A549 (cell line): ENCODE measurements at regions not wholly inside any gene's neighbourhood (a gene's known extent, or its start where the extent isn't known, plus 50 kb on each side); places are given as distances from the start of the nearest gene placed in this dataset.

Experiments used
- ATAC-seq, 2 experiments: fragments of 200-7000 bp in 1 of 2; fragments of >200 bp in 1 of 2; cut with Nextera tagmentation in 1 of 2; cut with Tn5 transposase in 1 of 2; 3 replicates each; pipeline versions ENCODE4 v1.8.0 to v1.9.1; 2018 to 2020; ENCODE audit warnings: mild to moderate bottlenecking in 1 of 2, moderate library complexity in 1 of 2
- CTCF ChIA-PET: fragments of 300-600 bp; sonication (Branson Sonifier 250); formaldehyde crosslinking; extraction: SDS; loops from one replicate; lab custom pipeline; 2021; ENCODE audit warnings: antibody characterized with exemption, inconsistent platforms; lab: Yijun Ruan, JAX
- POLR2A ChIA-PET: fragments of 350-600 bp; formaldehyde crosslinking; extraction: SDS; loops from one replicate; lab custom pipeline; 2021; ENCODE audit warnings: antibody characterized with exemption, inconsistent platforms; lab: Yijun Ruan, JAX
- DNase-seq, 2 experiments: peaks; one replicate each; pipeline versions ENCODE4 v3.0.0 to v3.0.0-alpha.2; 2011 to 2016; ENCODE audit warnings: low read depth in 1 of 2, low spot score in 1 of 2
- FAIRE-seq: peaks from 2 replicates; lab custom pipeline; 2011; peaks lifted over from hg19 to GRCh38; lab: Jason Lieb, UNC
- H3K27ac ChIP-seq, 2 experiments: fragments of >200 bp; sonication (Bioruptor Twin); formaldehyde crosslinking; 3 replicates each; pipeline ENCODE4 v1.5.1; 2016 to 2017
- H3K4me1 ChIP-seq: fragments of >200 bp; sonication (Bioruptor Twin); formaldehyde crosslinking; 3 replicates; pipeline ENCODE4 v1.6.1; 2016
- H3K4me2 ChIP-seq: fragments of >200 bp; sonication (Bioruptor Twin); formaldehyde crosslinking; 3 replicates; pipeline ENCODE4 v1.6.1; 2016
- H3K4me3 ChIP-seq: fragments of >200 bp; sonication (Bioruptor Twin); formaldehyde crosslinking; 3 replicates; pipeline ENCODE4 v1.5.1; 2016
- H3K9me3 ChIP-seq: fragments of >200 bp; sonication (Bioruptor Twin); formaldehyde crosslinking; 3 replicates; pipeline ENCODE4 v1.6.1; 2016
- CBX8 ChIP-seq: fragments of 200-600 bp; sonication (generic); IDR thresholded peaks from 2 replicates; pipeline ENCODE4 v1.6.1; 2016
- CEBPB ChIP-seq, 2 experiments: fragments of >200 bp in 1 of 2; sonication (Bioruptor Twin) in 1 of 2; formaldehyde crosslinking in 1 of 2; IDR thresholded peaks; 2 replicates each; pipeline ENCODE4 v1.6.1; 2012 to 2016
- EHF ChIP-seq: fragments of 250-450 bp; sonication (Bioruptor Pico); IDR thresholded peaks from 2 replicates; pipeline ENCODE4 v1.5.0; 2020; ENCODE audit warnings: mild to moderate bottlenecking
- EP300 ChIP-seq, 2 experiments: fragments of >200 bp; sonication (Bioruptor Twin); formaldehyde crosslinking; IDR thresholded peaks; 2 replicates in 1 of 2; 3 replicates in 1 of 2; pipeline ENCODE4 v1.6.1; 2016 to 2017
- ESRRA ChIP-seq: fragments of 150-350 bp; IDR thresholded peaks from 2 replicates; pipeline ENCODE4 v1.6.1; 2014; ENCODE audit warnings: mild to moderate bottlenecking, low read length, borderline replicate concordance
- FOSB ChIP-seq: fragments of 250-450 bp; sonication (Bioruptor Pico); IDR thresholded peaks from 2 replicates; pipeline ENCODE4 v1.5.0; 2020; ENCODE audit warnings: mild to moderate bottlenecking, moderate library complexity
- FOSL2 ChIP-seq, 2 experiments: fragments of 450-650 bp in 1 of 2; fragments of >200 bp in 1 of 2; sonication (Bioruptor Twin) in 1 of 2; formaldehyde crosslinking; IDR thresholded peaks; 2 replicates each; pipeline versions ENCODE4 v1.5.0 to v1.6.1; 2016 to 2020; ENCODE audit warnings: mild to moderate bottlenecking in 1 of 2, moderate library complexity in 1 of 2
- GATA3 ChIP-seq: IDR thresholded peaks from 2 replicates; pipeline ENCODE4 v1.6.1; 2012; ENCODE audit warnings: borderline replicate concordance
- HDAC2 ChIP-seq: fragments of 200-600 bp; sonication (generic); IDR thresholded peaks from 2 replicates; pipeline ENCODE4 v1.6.1; 2016
- HEYL ChIP-seq: fragments of 250-450 bp; sonication (Bioruptor Pico); IDR thresholded peaks from 2 replicates; pipeline ENCODE4 v1.8.0; 2021; ENCODE audit warnings: mild to moderate bottlenecking, moderate library complexity
- HOXB13 ChIP-seq: fragments of 250-450 bp; sonication (Bioruptor Pico); IDR thresholded peaks from 2 replicates; pipeline ENCODE4 v1.5.0; 2020; ENCODE audit warnings: low read depth, mild to moderate bottlenecking, moderate library complexity
- HOXB5 ChIP-seq: fragments of 250-450 bp; sonication (Bioruptor Pico); IDR thresholded peaks from 2 replicates; pipeline ENCODE4 v1.5.0; 2020; ENCODE audit warnings: mild to moderate bottlenecking, moderate library complexity
- KDM1A ChIP-seq: fragments of 200-600 bp; sonication (generic); IDR thresholded peaks from 2 replicates; pipeline ENCODE4 v1.6.1; 2016; ENCODE audit warnings: low read depth, mild to moderate bottlenecking
- NFE2L2 ChIP-seq: fragments of 150-350 bp; conservative IDR thresholded peaks from 2 replicates; pipeline ENCODE4 v1.6.1; 2014; ENCODE audit warnings: low read length
- POLR2AphosphoS2 ChIP-seq: conservative IDR thresholded peaks from 2 replicates; pipeline ENCODE4 v1.6.1; 2012; ENCODE audit warnings: low read length, improper control_type of control experiment, inconsistent platforms
- RCOR1 ChIP-seq: fragments of 150-350 bp; IDR thresholded peaks from 2 replicates; pipeline ENCODE4 v1.6.1; 2014; ENCODE audit warnings: antibody characterized with exemption, low read length, low read depth
- REST ChIP-seq: fragments of 200-600 bp; sonication (generic); IDR thresholded peaks from 2 replicates; pipeline ENCODE4 v1.6.1; 2016; ENCODE audit warnings: antibody characterized with exemption, mild to moderate bottlenecking, moderate library complexity
- RNF2 ChIP-seq: fragments of 200-600 bp; sonication (generic); IDR thresholded peaks from 2 replicates; pipeline ENCODE4 v1.6.1; 2016; ENCODE audit warnings: low read depth, mild to moderate bottlenecking, antibody characterized with exemption, moderate library complexity, borderline replicate concordance
- SREBF2 ChIP-seq: fragments of 450-650 bp; IDR thresholded peaks from 2 replicates; pipeline ENCODE4 v1.6.1; 2014; ENCODE audit warnings: mild to moderate bottlenecking, moderate library complexity
- ZC3H11A ChIP-seq: fragments of 450-650 bp; IDR thresholded peaks from 2 replicates; pipeline ENCODE4 v1.6.1; 2014; ENCODE audit warnings: antibody characterized with exemption, mild to moderate bottlenecking
- ZNF302 ChIP-seq: fragments of 250-450 bp; sonication (Bioruptor Pico); IDR thresholded peaks from 2 replicates; pipeline ENCODE4 v1.9.0; 2021; ENCODE audit warnings: inconsistent platforms, mild to moderate bottlenecking, moderate library complexity
- ZSCAN20 ChIP-seq: fragments of 250-450 bp; sonication (Bioruptor Pico); IDR thresholded peaks from 2 replicates; pipeline ENCODE4 v1.8.0; 2022; ENCODE audit warnings: mild to moderate bottlenecking, moderate library complexity
- WGBS: methylation state at CpG from one replicate; pipeline ENCODE4 v1.1.6; 2017; ENCODE audit errors: missing lambda C conversion rate; 5-methylcytosine and 5-hydroxymethylcytosine counted together
- TF ChIP-seq, protein P1 (sequence below): fragments of 250-450 bp; sonication (Bioruptor Pico); IDR thresholded peaks from 2 replicates; pipeline ENCODE4 v1.5.0; 2021; ENCODE audit warnings: mild to moderate bottlenecking, moderate library complexity, borderline replicate concordance

GRCh38 chr6:170176136-170176897 lies 114.6 kb downstream of the DLL1 start:
- no peak for FAIRE-seq

DNA sequence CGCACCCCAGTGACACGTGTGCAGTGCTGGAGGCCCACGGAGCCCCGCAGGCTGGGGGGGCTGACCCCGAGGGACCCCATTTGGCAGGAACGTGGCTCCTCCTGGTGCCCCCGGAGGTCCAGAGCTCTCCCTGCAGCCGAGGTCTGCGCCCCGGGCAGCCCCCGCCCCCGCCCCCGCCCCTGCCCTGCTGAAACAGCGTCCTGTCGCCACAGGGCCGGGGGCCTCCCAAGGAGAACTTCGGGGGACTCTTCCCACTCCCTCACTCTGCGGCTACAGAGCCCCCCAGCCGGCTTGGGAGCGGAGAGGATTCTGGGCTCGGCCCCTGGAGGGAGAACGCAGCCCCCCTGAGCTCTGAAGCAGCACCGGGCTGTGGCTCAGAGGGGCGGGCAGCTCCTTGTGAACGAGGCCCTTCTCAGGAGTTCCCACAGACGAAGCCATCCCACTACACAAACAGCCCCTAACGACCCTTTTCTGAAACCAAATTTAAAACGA lies 115.2 kb downstream of the DLL1 start:
- Histone ChIP-seq H3K4me3 (no peak overlapping the region), H3K4me2 (no peak overlapping the region), H3K9me3 (no peaks in the 10 kb centered on the region), H3K4me1 (no peaks in the 10 kb centered on the region), H3K27ac (no peak overlapping the region)
- CTCF ChIA-PET: no interaction called here
- TF ChIP-seq RNF2 (no peak), KDM1A (no peak), HDAC2 (no peak), GATA3 (no peak), SREBF2 (no peak), HOXB13 (no peak)
- WGBS: 100% methylated on average over 1 of the region's 28 CpGs
- no peak for ATAC-seq
- FAIRE-seq: no peak
- no peak for DNase-seq
- POLR2A ChIA-PET: no interaction called here

More at GRCh38 chr6:170176136-170176897, 114.6 kb downstream of the DLL1 start:
- ATAC-seq: peak in 1 of 2 experiments; percentile 49; a peak in 3 of 6 replicates
- Histone ChIP-seq H3K4me2 (peak overlapping the region; percentile 90), H3K27ac (peak overlapping the region; percentile 54 to 74; a peak in 5 of 6 replicates), H3K9me3 (no peaks in the 10 kb centered on the region), H3K4me1 (no peaks in the 10 kb centered on the region), H3K4me3 (peak overlapping the region; percentile 41)
- ChIA-PET POLR2A (interaction anchor here (0.9 kb wide), 1 partner anchor 58 kb away, joined by 3 read pairs; no protein-coding TSS in a partner anchor), CTCF (no interaction called here)
- DNase-seq: no peak
- 65% methylated on average over 32 of the region's 51 CpGs for WGBS
- TF ChIP-seq NFE2L2: no peak
- TF ChIP-seq HOXB5 (CRISPR knock-in tag): no peak
- TF ChIP-seq CBX8: no peak
- no peak for TF ChIP-seq ZC3H11A
- no peak for TF ChIP-seq RNF2
- TF ChIP-seq HEYL (CRISPR knock-in tag): no peak
- TF ChIP-seq ZSCAN20 (CRISPR knock-in tag): no peak
- no peak for TF ChIP-seq FOSL2 (IDR thresholded peaks at IDR 0.05)
- TF ChIP-seq FOSL2 (CRISPR knock-in tag; IDR thresholded peaks at IDR 0.05): no peak
- no peak for TF ChIP-seq EP300 (IDR thresholded peaks at IDR 0.05)
- no peak for TF ChIP-seq REST
- no peak for TF ChIP-seq ESRRA
- TF ChIP-seq ZNF302 (CRISPR knock-in tag): no peak
- no peak for TF ChIP-seq POLR2AphosphoS2
- no peak for TF ChIP-seq EHF (CRISPR knock-in tag)
- TF ChIP-seq, protein P1, sequence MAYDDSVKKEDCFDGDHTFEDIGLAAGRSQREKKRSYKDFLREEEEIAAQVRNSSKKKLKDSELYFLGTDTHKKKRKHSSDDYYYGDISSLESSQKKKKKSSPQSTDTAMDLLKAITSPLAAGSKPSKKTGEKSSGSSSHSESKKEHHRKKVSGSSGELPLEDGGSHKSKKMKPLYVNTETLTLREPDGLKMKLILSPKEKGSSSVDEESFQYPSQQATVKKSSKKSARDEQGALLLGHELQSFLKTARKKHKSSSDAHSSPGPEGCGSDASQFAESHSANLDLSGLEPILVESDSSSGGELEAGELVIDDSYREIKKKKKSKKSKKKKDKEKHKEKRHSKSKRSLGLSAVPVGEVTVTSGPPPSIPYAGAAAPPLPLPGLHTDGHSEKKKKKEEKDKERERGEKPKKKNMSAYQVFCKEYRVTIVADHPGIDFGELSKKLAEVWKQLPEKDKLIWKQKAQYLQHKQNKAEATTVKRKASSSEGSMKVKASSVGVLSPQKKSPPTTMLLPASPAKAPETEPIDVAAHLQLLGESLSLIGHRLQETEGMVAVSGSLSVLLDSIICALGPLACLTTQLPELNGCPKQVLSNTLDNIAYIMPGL: no peak
- no peak for TF ChIP-seq RCOR1
- TF ChIP-seq CEBPB (IDR thresholded peaks at IDR 0.05): no peak
- TF ChIP-seq SREBF2: no peak
- no peak for TF ChIP-seq FOSB (CRISPR knock-in tag)
